NCI-H2029 treated with DMSO at 0.1 percent for 48 hours (cell line): ENCODE measurements at regions not wholly inside any gene's neighbourhood (a gene's known extent, or its start where the extent isn't known, plus 50 kb on each side); places are given as distances from the start of the nearest gene placed in this dataset.

Source experiments
- DNase-seq: peaks from one replicate; lab custom pipeline; 2025; lab: John Stamatoyannopoulos, UW

DNA sequence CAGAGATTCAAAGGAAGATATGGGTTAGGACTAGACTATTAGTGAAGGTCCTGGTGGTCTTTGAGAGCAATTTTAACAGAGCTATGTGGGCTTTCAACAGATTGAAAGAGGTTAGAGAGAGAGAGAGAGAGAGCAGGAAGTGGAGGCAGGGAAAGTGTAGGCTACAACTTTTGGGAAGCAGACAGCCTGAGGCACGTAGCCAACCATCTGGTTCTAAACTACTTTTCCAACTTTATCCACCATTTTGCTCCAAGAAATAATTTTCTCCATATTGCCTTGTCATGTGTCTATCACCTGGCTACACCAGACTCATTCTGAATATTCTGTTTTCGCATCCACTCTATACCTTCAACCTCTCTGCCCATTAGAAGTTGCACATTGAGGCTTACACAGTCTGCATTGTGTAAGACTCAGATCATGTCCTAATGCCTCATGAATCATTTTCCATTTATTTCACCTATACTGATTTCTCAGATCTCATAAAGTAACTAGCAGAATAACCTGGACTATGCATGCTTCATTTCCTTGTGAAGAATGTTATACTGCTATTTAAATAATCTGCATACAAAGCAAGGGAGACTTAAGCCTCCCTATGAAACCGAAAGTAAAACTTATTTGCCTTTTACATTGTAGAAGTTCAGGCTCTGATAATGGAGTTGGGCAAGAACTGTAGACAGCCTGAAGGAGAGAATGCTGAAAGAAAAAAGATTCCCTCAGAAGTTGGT is 235.6 kb downstream of the ELAVL2 start:
- DNase-seq, result no peak

- DNase-seq, result no peak
These were observed 231.6 kb downstream of the ELAVL2 start for GRCh38 chr9:23594421-23594820.

DNA sequence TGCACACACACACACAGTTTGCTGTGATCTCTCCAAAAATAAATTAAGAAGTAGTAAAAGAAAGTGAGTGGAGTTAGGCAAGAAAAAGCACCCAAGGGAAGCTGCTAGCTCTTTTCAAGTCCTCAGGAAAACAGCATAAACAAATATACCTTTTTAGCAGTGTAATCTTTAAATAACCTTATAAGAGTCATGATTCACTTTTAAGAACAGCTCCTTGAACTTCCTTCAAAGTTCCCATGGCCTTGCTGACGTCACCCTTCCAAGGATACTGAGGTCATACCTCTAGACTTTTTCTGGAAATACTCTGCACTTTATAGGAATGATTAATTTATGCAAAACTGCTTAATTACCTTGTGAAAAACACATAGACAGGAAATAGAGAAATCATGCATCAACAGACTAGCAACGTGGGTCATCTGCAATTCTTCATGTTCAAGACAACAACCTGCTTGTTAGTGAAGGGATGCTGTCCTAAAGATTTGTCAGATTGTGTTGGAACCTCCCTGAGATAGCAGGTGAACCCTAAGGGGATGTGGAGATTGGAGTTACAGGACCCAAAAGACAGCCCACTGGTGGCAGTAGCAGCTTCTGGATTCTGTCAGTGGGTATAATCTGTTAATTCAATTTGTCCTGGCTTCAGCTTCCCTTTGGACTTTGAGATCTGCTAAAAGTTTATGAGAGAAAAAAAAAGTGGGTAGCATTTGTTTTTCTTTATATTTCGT is 229.0 kb downstream of the ELAVL2 start:
- DNase-seq, result no peak

GRCh38 chr9:23598994-23599393 is 227.0 kb downstream of the ELAVL2 start:
- DNase-seq, result no peak

DNA sequence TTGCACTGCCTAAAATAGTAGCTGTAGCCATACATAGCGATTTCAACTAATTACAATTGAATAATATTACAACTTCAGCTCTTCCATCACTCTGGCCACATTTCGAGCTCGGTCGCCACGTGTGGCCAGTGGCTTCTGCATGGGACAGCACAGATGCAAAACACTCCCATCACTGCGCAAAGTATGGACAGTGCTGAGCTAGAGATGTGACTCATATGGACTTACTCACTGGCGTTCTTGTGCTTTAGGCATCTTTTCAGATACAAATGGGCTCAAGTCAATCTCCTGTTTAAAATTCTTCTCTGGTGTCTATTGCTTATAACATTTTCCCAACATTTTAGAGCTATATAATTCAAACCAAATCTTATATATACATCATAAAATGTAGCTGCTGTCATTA is 222.7 kb downstream of the ELAVL2 start:
- DNase-seq, result no peak

DNA sequence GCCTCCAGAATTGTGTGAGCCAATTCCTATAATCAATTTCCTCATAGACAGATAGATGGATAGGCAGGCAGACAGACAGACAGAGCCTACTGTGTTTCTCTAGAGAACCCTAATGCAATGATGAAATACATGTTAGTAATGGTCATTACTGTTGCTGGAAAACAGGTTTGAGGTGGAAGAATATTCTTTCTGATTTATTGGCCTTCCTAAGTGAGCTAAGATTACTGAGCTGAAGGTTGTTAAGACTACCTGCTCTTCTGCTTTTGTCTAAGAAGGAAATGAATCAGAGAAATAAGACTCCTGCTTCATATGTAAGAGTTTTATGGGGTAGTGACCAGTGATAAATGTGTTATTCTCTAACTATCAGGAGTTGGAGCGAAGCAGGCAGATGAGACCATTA is 219.9 kb downstream of the ELAVL2 start:
- DNase-seq, result no peak

DNA sequence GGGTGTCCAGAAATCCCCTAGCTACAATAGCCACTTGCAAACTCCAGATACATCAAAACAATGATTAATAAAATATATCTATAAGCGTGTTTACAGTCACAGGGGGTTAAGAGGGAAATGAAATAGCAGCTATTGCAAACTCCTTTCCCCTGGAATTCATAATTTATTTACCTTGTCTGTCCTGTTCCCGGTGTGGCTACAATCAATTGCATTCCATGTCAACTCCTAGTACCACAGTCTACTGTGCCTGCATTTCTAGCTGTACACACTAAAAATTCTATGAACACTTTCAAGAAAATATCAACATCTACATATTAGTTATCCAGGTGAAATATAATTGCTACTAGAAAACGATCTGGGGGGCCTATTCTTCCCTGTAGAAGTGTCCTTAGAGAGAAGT is 217.6 kb downstream of the ELAVL2 start:
- DNase-seq, result no peak

DNA sequence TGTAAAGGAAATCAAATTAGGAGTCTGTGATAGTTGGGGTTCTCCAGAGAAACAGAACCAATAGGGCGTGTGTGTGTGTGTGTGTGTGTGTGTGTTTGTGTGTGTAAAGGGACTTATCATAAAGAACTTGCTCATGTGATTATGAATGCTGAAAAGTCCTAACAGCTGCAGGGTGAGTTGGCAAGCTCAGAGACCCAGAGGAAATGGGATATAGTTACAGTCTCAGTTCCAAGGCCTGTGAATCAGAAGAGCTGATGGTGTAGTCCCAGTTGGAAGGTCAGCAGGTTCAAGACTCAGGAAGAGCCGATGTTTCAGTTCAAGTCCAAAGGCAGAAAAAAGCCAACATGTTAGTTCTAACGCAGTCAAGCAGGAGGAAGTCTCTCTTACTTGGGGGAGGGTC is 214.2 kb downstream of the ELAVL2 start:
- no peak for DNase-seq

GRCh38 chr9:23615569-23615968 is 210.5 kb downstream of the ELAVL2 start:
- DNase-seq, result no peak

DNA sequence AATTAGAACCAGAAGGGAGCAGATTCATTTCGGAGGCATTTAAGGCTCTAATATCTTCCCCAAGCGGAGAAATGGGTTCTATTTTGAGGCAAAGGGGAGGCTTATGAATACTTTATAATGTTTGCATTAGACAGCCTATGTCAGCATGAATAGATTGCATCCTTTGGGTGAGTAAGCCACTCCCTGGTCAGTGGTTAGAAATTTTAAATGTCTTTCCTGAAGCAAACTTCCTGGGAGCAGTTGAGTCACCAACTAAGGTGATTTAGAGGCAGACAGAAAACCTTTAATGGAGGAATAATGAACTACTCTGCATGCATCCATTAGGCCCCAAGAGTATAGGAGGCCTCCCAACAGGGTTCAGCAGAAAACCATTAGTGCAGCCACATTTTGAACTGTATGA is 204.9 kb downstream of the ELAVL2 start:
- no peak for DNase-seq

- DNase-seq, result no peak
These were observed 204.1 kb downstream of the ELAVL2 start for GRCh38 chr9:23621924-23622323.

DNA sequence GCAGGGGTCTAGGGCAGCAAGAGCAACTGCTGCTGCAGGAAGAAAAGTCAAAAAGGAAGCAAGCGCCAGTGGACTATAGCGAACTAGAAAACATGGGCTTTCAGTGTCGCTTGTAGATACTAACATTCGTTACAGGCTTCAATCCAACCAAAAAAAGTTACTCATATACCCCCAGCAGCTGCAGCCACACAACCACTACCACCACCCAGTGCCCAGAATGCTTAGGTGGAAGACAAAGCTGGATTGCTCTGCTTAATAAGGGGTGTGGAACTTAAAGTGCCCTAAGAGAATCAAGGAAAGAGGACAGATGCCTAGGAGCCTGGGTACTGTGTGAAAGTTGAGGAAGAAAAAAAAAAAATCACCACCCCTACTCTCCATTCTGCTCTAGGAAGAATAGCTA is 203.6 kb downstream of the ELAVL2 start:
- no peak for DNase-seq

DNA sequence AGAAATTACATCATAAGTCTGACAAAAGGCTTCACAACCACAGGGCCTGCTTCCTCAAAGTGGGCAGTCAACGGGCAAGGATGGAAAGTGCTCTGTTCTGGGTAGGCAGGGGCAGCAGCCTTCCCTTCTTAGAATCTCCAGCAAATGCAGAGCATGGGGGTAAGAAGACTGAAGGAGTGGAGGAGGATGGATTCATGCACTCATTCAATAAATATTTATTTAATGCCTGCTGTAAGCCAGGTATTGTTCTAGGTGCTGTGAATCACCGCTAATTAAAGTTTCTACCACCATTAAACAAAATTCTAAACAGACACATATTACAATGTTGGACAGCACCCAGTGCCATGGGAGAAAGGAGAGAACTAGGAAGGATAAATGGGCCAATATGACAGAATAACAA is 195.6 kb downstream of the ELAVL2 start:
- DNase-seq, result no peak

DNA sequence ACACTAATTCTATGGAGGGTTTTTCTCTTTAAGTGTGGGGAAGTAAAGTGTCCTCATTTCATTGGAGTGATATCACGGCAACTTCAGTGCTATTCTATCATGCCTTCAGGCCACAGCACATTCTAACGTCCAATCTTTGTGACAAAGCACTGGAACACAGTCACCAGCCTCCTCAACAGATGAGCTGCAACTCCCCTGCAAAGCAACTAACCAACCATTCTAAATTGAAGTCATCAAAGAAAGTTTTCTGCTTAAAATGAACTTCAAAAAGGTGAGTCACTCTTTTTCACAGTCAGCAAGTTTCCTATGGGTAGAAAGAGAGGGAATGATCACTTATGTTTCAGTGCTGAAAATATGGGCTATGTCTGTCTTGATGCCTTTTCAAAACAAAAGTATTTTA is 190.8 kb downstream of the ELAVL2 start:
- DNase-seq, result no peak

DNA sequence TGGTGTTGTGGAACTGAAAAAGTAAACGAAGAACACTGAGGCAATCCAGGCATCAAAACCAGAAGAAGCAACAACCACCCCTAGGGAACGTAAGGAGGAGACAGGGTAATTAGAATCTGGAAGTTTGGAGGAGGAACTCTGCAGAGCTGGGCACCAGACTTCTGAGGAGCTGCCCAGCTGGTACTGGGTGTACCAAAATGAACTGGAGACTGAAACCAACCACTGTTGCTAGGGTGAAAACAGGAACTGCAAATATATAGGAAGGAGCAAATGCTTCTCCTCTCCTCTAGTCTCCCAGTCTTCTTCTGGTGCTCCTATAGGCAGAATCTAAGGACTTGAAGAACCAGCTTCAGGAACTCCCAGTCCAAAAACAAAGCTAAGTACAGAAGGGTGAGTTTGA is 189.8 kb downstream of the ELAVL2 start:
- DNase-seq, result no peak

DNA sequence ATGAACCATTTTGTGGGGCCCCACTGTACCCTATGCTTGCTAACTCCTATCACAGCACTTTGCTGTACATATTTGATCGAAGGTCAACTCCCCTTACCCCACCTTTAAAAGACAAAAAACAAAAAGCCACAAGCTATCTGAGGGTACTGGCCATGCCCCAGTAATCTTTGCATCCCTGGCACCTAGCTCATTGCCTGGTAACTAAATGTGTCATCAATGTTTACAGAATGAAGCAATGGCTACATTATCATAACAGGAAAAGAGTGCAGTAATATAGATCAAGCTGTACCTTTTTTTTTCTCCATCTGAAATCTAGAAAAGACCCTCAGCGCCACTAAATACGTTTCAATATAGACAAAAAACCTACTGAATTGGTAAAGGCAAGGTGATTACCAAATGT is 188.0 kb downstream of the ELAVL2 start:
- DNase-seq, result no peak

DNA sequence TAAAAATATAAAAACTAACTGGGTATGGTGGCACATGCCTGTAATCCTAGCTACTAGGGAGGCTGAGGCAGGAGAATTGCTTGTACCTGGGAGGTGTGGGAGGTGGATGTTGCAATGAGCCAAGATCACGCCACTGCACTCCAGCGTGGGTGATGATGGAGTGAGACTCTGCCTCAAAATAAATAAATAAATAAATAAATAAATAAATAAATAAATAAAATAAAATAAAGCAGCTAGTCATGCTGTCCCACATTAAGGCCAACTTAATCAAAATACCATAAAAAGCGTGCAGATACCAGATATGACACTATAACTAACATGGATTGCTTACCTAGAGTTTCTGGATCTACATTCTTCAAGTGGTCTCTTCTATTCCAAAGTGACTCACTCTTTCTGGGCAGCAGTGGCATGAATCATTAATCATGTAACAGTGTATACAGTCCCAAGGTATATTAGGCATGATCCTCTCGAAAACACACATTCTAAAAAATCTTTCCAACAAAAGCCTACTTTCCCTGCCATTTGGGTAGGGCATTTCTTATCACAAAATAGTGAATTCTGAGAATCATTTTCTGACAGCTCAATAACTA is 187.1 kb downstream of the ELAVL2 start:
- no peak for DNase-seq
